Inflammatory macrophage treated with lipopolysaccharide for 4 hours (primary cell): ENCODE measurements at regions not wholly inside any gene's neighbourhood (a gene's known extent, or its start where the extent isn't known, plus 50 kb on each side); places are given as distances from the start of the nearest gene placed in this dataset.
"Not testable (repeated sequence)": the region's sequence is repeated elsewhere in the genome, so short reads cannot be mapped to it uniquely, and the experiment has no call there.

Experiments
- DNase-seq: peaks from one replicate; pipeline ENCODE4 v3.0.0-alpha.2; 2020

DNA sequence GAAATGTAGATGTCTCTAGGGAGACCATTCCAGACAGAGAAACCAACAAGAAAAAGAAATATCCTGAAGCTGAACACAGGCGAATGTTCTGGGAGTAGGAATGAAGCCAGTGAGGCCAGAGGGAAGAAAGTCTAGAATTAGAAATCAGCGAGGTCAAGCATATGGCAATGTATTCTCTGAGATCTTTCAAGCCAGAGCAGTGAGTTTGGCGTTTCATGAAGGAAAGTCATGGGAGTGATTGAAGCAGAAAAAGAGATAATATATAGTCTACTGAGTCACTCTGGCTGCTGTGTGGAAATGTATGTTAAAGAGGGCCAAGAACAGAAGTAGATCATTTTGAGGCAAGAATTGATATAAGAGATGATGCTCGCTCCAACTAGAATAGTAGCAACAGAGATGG lies 576.0 kb downstream of the PCDH17 start:
- DNase-seq: no peak

DNA sequence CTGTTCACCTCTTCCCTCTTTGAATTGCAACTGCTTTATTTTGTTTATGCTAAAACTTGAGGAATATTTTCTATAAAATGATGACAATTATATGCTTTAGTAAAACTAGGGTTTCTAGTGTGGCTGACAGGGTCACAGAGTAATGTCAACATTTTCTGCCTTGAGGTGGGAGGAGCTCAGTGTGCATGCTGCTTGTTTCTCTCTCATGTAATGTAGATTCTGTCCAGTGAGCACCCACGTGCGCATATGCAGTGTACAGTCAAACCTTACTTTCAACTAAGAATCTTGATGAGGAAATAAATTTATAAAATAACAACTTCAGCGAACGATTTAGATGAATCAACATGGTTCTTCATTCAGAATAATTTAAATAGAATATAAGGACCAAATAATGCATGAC lies 603.9 kb downstream of the PCDH17 start:
- no peak for DNase-seq

DNA sequence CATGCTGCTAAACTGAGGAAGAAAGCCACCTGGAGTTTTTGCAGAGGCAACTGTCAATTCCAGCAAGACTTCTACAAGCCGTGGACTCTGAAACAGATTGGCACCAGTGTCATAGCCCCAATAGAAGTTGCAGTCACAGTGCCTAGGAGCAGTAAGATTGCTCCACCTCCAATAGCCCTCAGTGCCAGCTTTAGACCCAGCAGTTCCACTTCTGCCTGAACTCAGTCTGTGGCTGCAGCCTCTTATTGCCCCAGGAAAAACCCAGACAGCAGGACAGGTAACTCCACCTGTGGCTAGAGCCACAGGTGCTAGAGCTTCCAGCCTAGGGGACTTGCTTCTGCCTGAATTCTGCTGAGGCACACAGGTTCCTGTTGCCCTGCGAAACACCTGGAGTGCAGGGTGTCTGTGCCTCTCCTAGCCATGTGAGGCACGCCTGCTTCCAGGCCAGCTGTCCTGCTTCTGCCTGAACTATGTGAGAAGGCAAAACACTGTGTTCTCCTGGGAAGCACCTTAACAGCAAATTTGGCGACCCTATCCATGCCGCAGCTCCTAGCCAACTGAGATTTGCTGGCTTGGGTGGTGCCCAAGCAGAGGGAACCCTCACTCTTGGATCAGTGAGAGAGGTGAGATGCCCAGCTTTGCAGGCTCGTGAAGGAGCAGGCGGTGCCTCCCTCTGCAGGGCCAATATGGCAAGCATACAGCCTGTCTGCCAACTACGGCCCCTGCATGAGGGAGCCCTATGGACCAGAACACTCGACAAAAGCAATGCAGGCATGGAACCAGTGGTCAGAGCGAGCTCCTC lies 607.6 kb downstream of the PCDH17 start:
- no peak for DNase-seq

DNA sequence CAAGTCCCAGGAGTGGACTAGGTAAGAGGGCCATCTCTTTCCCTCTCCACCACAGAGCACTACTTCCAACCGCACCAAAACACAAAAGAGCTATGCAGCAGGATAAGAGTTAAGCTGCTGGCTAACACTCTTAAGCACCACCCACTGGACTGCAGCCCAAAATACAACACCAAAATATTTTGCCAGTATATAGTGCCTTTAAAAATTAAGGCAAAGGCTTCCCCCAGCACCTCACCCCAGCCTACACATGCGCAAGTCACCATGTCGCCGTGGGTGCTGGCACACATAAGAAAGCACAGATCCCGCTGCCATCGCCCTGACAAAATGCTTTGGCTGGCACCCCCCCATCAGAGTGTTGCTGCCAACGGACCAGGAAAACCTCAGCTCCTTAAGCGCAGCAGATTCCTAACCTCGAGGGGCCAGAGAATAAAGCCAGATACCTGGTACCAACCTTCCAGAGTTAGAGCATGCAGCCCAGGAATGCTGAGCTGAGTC lies 608.3 kb downstream of the PCDH17 start:
- no peak for DNase-seq

DNA sequence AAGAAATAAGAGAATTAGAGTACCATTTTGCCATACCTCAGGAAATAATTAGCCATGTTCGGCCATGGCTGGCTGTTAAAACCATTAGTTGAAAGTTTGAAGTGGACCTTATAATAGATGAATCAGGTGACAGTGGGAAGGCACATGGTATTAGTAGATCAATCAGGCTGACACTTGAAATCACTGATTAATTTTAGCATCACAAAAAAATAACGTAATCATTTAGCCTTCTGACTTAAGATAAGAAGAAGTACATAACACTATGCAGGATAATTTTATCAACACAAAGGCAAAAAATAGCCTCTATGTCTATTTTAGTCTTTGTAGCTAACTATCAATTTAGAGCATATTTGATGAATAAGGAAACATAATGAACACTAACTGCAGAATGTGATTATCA lies 615.5 kb downstream of the PCDH17 start:
- no peak for DNase-seq

DNA sequence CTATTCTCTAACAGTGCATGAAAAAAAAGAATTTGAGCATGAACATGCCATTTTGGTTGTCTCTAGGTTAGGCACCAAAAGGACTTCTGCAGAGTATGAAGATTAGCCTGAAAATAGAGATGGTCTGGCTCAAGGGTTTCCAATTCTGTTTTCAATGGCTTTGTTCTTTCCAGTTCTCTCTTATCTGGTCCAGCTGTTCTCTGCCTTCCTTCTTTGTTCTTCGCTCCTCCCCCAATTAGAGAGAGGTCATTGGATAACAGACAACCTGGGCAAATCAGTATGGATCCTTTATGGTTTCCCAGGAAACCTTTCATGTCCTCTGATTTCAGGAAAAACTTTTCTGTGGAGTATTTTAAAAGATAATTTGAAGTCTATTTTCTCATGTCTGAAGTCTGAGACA lies 623.4 kb downstream of the PCDH17 start:
- no peak for DNase-seq

DNA sequence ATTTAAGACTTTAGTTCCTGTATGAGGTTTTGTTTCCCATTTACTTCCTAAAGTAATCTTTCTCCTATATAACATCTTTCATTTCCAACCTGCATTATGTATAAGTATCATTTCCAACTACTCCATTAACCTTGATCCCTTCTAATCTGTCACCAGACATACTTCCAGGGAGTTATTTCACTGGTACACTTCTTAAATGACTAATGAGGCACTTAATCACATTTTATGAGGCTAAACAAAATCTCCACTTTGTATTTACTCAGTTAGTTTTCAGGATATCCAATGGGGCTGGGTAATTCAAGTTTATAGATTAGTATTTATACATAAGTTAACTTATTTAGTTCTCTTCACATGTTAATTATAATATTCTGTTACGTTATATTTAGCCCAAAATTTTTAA lies 634.7 kb downstream of the PCDH17 start:
- DNase-seq: no peak

DNA sequence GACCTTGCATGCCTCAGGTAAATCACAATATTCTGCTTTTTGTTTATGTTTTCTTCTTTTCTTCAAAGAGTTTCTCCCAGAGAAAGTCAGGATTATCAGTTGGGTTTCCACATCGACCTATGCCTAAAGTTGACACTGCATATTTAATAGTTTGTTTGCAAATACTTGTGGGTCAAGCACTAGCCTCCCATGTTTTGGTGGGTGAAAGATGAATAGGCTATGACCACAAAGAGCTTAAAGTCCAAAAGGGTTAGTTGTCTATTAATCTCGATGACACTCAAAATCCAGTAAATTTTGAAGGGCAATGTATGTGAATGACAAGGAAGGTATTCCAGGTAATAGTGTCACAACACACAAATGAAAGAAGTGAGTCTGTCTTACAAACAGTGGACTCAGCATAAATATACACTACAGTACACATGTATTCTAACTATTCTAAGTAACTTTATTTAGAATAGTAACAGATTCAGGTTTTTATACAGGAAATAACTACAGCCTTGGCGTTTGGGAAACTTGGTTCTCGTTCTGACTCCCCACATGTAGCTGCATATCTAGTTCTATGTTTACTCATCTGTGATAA lies 667.1 kb downstream of the PCDH17 start:
- no peak for DNase-seq

DNA sequence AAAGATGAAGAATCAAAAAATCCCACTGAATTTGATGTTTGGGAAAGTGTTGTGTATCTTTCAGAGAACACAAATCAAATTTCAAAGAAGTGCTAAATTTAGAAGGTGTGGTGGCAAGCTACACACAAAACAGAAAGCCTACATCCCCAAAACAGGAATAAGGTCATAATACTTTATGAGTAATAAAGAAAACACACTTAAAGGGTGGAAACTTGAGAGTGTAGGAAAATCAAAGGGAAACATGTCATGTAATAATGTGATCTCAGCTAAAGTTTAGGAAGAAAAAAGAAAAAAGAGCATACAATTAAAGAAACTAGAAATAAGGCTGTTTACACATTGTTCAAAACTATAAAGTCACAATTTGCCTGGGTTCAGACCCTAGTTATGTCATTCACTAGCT lies 668.7 kb downstream of the PCDH17 start:
- DNase-seq: peak; percentile 6

DNA sequence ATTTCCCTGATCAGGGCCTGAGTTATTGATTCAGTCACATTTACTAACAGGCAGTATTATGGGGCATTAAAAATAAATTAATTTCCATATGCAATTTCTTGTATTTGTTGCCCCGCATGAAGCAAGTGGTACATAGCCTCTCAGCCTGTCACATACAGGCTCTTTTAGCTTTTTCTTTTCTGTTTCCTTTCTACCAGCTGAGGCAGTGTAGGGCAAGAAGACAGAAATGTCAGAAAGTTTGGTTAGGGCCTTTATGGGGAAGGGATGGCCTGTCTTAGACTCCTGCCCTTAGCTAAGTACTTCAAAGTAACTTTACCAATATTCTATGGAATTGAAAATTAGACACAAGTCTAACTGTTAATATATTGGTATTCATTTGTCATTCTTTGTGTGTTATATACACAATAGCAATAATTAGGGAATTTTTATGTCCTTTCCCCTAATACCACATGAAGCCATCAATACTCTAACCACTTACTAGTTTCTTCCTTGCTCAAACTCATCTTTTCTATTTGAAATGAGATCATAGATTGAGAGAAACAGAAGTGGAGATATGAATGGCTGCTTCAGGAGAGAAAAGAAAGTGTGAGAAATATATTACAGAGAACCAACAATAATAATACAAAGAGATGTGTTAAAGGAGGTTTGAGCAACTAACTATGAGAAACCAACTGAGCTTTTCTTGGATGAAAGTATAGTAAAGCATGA lies 669.6 kb downstream of the PCDH17 start:
- no peak for DNase-seq

DNA sequence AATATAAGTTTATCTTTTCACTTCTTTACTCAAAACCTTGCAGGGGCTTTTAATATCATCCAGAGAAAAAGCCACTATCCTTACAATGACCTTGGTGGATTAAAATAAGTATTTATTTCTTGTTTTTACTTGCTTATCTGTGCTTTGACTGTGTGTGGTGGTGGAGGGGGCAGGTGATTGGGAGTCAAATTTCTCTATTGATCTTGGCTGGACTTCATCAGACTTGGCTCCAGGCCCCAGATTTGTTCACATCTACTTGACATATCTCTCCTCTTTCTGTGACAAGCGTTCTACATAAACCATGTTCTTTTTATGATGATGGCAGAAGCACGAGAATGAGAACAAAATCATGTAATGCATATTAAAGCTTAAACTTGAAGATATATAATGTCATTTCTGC lies 670.8 kb downstream of the PCDH17 start:
- no peak for DNase-seq

DNA sequence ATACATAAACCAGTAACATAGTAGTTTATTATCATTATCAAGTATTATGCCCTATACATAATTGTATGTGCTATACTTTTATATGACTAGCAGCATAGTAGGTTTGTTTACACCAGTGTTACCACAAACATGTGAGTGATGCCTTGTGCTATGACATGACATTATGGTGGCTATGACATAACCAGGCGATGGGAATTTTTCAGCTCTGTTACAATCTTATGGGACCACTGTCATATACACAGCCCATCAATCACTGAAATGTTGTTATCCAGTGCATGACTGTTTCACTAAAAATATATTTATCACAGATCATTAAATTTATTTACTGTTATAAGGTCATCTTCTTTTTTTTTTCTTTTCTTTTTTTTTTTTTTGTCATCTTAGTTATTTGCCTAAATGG lies 674.5 kb downstream of the PCDH17 start:
- DNase-seq: no peak

DNA sequence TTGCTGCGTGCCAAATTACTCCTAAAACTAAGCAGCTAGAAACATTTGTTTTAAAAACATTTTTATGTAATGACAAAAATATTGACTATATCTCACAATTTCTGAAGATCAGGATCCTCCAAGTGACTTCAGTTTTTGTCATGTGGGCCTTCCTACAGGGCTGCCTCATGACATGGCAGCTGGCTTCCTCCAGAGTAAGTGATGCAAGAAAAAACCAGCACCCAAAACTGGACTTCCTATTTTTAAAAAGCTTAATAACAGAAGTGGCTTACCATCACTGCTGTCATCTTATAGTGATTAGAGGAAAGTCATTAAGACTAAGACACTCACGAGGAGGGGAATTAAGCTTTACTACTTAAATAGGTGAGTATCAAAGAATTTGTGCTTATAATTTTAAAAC lies 681.7 kb downstream of the PCDH17 start:
- peak; percentile 84 for DNase-seq

DNA sequence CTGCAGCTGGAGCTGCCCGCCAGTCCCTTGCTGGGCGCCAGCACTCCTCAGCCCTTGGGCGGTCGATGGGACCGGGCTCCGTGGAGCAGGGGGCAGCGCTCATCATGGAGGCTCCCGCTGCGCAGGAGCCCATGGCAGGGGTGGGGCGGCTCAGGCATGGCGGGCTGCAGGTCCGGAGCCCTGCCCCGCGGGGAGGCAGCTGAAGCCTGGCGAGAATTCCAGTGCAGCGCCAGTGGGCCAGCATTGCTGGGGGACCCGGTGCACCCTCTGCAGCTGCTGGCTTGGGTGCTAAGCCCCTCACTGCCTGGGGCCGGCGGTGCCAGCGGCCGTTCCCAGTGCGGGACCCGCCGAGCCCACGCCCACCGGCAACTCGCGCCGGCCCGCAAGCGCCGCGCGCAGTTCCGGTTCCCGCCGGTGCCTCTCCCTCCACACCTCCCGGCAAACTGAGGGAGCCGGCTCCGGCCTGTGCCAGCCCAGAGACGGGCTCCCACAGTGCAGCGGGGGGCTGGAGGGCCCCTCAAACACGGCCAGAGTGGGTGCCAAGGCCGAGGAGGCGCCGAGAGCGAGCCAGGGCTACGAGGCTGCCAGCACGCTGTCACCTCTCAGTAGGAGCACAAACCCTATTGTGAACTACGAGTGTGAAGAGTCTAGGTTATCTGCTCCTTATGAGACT lies 687.1 kb downstream of the PCDH17 start:
- DNase-seq: no peak

DNA sequence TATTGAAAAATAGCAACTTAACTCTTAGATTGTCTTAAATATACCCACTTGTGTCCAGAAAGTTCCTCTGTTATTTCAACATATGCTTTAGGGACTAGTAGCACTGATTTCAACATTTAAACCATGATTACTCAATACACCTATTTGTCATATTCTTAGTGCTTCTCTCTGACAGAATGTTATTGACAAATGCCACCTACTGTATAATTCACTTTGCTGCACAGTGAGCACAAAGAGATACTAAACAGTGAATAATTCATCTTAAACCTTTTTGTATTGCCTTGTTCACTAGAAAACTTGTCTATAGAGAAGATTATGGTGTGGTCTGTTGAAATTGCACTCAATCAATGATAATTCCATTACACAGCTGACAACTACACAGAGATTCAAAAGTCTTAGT lies 692.6 kb downstream of the PCDH17 start:
- DNase-seq: peak; percentile 91

DNA sequence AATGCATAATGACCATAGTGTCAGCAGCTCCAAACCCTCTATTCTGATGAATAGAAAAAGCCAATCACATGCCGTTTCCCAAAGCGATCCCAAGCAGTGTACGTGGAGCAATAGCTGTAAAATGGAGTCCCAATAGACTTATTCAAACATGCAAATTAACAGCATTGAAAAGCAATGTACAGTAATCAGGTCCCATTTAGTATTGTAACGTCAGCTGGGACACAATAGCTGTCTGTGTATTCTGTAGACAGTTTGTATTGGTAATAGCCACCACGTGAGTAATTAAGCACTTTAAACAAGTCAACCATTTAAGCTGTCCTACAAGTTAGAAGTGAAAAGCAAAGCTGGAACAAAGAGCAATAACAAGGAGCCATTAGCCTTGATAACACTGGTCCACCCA lies 698.2 kb downstream of the PCDH17 start:
- DNase-seq: no peak

DNA sequence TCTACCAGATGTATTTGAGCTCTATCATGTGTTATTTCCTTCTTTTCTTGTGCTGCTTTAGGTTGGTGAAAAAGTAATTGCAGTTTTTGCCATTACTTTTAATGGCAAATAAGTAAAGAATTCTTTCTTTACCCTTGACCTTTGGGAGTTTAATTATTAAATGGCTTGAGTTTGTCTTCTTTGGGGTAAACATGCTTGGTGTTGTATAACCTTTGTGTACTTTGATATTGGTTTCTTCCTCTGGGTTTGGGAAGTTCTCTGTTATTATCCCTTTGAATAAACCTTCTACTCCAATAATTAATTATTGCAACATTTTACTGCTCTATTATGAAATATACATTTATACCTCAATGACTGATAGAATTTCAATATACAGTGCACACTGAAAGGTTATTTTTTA lies 709.4 kb downstream of the PCDH17 start:
- no peak for DNase-seq

DNA sequence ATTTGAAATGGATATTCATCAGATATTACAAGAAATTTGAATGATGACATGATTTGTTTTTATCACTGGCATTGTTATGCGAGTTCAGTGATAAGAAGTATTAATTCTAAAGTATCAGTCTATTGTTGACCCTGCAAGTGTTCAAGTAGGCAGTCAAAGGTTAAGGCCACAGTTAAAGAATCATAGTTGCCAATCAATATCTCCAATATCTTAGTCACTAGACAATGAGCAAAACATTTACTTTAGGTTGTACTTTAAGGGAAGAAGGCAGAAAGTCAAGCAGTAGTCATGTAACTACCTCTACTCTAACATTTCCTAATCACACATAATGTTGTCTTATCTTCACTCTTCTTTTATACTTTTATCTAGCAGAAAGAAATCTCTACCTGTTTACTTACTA lies 709.8 kb downstream of the PCDH17 start:
- no peak for DNase-seq

DNA sequence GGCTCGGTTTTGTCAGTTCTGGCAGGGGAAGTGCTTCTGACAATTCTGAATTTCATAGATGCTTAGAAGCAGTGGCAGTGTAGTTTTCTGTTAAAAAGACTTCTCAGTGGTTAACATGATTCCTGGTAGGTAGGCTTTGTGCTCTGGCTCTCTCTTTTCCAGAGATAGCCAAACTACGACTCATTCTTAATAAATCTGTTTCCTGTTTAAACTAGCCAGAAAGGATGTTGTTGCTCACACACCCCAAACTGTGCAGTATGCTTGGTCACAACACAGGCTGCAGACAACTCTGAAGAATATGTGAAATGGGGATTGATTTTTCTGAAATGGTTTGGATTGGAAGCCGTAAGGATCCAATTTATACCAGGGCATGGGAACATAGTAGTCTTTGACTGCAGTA lies 711.5 kb downstream of the PCDH17 start:
- DNase-seq: no peak

DNA sequence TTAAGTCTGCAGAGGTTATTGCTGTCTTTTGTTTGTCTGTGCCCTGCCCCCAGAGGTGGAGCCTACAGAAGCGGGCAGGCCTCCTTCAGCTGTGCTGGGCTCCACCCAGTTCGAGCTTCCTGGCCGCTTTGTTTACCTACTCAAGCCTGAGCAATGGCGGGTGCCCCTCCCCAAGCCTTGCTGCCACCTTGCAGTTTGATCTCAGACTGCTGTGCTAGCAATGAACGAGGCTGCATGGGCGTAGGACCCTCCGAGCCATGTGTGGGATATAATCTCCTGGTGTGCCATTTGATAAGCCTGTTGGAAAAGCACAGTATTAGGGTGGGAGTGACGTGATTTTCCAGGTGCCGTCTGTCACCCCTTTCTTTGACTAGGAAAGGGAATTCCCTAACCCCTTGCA lies 720.6 kb downstream of the PCDH17 start:
- not testable (repeated sequence) for DNase-seq

DNA sequence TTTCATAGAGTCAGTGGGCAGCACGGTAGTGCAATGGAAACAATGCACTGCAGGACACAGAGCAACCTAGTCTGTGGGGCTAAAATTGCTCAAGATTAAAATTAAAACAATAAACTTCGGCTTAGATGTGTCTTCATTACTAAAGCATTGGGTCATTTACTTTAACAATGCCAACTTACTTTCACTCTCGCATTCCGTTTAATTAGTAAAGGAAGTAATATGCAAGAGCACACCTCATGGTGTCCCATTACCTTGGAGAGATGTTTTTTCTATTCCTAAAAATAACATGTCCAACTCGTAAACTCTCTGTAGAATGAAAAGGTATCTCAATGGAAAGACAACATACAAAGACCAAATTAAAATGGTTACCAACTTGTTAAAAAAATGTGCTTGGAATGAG lies 738.4 kb downstream of the PCDH17 start:
- DNase-seq: no peak

DNA sequence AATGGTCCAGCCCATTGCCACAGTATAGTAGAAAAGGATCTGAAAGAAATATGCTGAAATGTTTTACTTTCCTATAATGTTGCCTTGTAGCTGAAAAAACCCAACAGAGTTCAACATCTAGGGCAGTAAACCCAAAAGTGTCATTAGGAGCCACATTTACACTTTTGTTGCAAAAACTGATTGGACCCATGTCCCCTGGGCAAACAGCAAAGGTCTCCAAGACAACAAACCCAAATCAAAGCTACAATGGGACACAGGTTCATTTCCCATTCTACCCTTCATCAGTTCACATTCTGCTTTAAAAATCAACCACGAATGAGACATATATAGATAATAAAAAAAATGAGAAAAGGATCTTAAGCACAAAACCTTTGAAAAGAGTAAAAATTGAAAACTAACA lies 744.8 kb downstream of the PCDH17 start:
- DNase-seq: no peak

DNA sequence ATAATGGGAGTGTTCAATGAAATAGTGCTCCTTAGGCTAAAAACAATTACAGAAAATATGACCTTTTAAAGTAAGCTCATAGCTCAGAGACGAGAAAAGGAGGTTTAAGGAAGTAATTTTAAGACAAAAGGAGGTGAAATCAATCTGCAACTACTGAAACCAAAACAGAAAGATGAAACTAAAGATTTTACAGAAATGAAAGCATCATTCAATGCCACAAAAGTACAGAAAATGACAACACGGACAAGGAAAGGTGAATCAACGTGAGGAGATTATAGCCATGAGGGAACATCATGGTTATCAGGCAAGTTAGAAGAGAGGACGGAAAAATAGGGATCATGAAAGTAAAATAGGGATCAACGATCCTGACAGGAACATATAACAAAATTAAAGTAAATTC lies 745.2 kb downstream of the PCDH17 start:
- no peak for DNase-seq

DNA sequence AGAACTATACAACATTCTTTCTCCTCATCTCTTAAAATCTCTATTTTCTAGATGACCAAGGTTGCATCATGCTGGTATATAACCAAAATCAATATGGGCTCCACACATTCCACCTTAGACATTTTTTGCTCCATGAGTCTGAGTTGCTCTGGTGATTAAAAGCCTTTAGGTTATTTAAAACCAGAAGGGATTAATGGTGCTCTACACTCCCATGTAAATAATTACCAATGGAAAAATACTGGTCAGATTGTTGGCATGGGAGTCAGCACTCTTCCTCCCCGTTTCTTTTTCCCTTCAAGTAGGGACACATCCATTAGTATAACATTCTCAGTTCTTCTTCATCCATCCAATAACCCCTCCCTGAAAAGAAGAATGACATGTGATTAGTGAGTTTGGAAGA lies 747.7 kb downstream of the PCDH17 start:
- DNase-seq: no peak
